ENCODE measurements at regions not wholly inside any gene's neighbourhood (a gene's known extent, or its start where the extent isn't known, plus 50 kb on each side); places are given as distances from the start of the nearest gene placed in this dataset.

DNA sequence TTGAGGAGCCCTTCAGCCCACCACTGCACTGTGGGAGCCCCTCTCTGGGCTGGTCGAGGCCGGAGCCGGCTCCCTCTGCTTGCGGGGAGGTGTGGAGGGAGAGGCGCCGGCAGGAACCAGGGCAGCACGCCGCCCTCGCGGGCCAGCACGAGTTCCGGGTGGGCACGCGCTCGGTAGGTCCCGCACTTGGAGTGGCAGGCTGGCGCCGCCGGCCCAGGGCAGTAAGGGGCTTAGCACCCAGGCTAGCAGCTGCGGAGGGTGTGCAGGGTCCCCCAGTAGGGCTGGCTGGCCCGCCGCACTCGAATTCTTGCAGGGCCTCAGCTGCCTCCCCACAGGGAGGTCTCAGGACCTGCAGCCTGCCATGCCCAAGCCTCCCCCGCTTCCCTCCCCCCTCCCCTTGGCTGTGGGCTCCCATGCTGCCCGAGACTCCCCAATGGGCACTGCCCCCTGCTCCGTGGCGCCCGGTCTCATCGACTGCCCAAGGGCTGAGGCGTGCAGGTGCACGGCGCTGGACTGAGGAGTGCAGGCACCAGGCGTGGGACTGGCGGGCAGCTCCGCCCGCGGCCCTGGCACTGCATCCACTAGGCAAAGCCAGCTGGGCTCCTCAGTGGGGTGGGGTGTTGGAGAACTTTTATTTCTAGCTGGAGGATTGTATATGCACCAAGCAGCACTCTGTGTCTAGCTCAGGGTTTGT, 127.5 kb downstream of the DCK start:
- TF ChIP-seq, protein P1, sequence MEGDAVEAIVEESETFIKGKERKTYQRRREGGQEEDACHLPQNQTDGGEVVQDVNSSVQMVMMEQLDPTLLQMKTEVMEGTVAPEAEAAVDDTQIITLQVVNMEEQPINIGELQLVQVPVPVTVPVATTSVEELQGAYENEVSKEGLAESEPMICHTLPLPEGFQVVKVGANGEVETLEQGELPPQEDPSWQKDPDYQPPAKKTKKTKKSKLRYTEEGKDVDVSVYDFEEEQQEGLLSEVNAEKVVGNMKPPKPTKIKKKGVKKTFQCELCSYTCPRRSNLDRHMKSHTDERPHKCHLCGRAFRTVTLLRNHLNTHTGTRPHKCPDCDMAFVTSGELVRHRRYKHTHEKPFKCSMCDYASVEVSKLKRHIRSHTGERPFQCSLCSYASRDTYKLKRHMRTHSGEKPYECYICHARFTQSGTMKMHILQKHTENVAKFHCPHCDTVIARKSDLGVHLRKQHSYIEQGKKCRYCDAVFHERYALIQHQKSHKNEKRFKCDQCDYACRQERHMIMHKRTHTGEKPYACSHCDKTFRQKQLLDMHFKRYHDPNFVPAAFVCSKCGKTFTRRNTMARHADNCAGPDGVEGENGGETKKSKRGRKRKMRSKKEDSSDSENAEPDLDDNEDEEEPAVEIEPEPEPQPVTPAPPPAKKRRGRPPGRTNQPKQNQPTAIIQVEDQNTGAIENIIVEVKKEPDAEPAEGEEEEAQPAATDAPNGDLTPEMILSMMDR (IDR thresholded peaks at IDR 0.05) = no peak

DNA sequence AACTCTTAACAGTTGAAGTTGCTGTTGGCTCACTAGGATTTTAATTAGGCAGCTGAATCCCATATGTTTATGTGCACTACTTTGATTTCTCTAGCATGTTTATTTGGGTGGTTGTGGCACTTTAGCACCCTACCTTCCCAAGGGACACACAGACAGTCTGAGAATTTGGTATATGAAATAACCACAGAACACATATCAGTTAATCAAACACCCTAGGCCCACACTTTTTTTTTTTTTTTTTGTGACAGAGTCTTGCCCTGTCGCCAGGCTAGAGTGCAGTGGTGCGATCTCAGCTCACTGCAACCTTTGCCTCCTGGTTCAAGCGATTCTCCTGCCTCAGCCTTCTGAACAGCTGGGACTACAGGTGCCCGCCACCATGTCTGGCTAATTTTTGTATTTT, 130.5 kb downstream of the DCK start:
- TF ChIP-seq, protein P1 (IDR thresholded peaks at IDR 0.05) = no peak

DNA sequence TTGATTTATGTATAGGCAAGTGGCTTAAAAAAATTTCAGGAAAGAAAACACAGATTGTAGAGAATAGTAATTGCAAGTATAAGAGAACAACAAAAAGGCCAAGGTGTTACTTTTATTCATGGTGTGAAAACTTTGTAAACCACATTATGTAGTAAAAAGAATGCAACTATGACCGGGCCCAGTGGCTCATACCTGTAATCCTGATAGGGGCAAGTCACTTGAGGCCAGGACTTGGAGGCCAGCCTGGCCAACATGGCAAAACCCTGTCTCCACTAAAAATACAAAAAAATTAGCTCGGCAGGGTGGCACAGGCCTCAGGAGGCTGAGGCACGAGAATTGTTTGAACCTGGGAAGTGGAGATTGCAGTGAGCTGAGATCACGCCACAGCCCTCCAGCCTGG, 131.7 kb downstream of the DCK start:
- TF ChIP-seq, protein P1 (IDR thresholded peaks at IDR 0.05) = no peak

DNA sequence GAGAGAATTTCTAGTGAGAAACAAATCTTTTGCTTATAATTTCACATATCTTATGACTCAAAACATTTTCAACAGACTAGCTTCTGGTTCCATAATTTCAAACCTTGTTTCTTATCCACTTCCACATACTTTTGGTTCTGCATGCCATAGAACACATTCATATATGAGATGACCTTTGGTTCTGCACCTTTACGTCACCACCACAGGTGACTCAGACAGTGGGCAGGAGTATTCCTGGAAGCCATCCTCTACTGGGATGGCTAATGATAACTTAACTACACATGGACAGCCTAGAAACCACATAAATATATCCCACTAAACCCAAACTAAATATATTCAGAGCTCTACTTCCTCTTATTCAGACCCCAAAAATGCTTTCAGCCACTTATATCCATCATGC, 133.3 kb downstream of the DCK start:
- TF ChIP-seq, protein P1 (IDR thresholded peaks at IDR 0.05) = no peak

DNA sequence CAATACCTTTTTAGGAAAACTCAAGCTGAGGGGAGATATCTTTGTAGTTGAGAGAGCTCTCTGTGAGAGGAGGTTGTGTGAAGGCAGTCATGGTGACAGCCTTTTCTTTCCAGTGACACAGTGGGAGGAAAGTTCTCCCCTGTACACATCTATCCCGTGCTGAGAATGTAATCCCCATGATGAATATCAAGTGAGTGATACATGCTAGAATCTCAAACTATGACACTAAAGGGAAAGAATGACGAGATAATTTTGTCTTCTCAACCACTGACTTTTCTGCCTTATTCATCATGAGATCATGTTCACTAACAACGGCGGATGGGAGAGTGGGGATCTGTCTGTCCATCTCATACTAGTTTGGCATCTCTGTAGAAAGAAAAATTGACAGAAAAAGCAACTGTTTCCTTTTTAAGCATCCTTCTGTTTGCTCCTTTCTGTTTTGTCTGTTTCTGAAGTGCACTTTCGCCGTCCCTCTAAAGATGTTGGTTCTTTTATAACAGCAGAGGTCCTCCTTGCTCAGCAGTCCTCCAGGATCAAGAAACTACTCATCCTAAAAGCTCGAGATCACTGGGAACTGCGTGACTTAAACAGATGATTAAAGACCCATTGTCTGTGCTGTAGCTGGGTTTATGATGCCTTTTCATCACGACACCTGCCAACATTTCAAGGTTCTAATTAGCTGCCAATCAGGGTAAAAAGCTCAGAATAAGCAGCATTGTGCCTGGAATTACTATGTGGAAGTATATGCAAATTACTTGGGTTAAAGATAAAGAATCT, 137.6 kb downstream of the DCK start:
- TF ChIP-seq, protein P1 (IDR thresholded peaks at IDR 0.05) = peak; percentile 20; the same call in 1 of the 2 replicates

DNA sequence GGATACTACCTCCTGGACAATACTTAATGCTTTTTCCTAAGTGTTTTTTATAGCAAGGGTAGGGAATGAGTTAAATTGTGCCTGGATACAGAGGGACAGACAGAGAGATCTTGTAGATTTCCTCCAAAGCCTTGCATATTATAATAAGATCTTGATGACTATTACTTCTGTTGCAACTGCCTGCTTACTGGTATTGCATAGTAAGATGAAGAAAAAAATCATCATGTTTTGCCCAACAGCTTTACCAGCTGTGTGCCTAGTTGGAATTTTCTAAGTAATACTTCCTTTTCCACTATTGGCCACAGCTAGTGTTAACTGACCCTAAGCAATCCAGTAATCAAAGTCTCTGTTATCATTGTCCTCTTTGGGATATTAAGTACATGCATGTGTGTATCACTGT, 139.0 kb downstream of the DCK start:
- TF ChIP-seq, protein P1 (IDR thresholded peaks at IDR 0.05) = no peak

DNA sequence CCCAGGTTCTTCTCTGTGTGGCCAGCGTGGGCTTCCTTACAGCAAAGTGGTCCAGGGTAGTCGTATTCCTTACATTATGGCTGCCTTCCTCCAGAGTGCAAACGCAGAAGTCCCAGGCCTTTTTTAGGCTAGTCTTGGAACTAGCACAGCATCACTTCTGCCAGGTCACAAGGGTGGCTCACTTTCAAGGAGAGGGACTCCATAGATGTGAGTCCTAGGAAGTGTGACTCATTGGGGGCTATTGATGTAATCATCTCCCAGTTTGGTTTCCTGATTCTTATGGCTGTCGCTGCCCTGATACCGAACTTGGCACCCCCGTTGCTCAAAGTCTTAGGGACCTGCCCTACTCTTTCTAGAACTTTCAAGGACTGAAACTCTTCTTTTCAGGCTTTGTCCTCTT, 140.0 kb downstream of the DCK start:
- TF ChIP-seq, protein P1 (IDR thresholded peaks at IDR 0.05) = no peak

Measured in LNCAP (cell line).